Peyer's patch (tissue), 4 donors: ENCODE measurements at regions not wholly inside any gene's neighbourhood (a gene's known extent, or its start where the extent isn't known, plus 50 kb on each side); places are given as distances from the start of the nearest gene placed in this dataset.

ENCODE experiments used
- DNase-seq, 3 donors: peaks; one replicate each; pipeline ENCODE4 v3.0.0-alpha.2; 2017 to 2019
- H3K27ac ChIP-seq, 4 donors: fragments of 200-600 bp; sonication (generic); one replicate each; pipeline ENCODE4 v1.5.1; 2016 to 2019
- H3K27me3 ChIP-seq, 2 donors: fragments of 200-600 bp; sonication (generic); one replicate each; pipeline ENCODE4 v1.5.1; 2019
- H3K36me3 ChIP-seq, 3 donors: fragments of 200-600 bp; sonication (generic); one replicate each; pipeline ENCODE4 v1.5.1; 2016 to 2019
- H3K4me1 ChIP-seq, 4 donors: fragments of 200-600 bp; sonication (generic); one replicate each; pipeline ENCODE4 v1.5.1; 2016 to 2019
- H3K4me3 ChIP-seq, 4 donors: fragments of 200-600 bp; sonication (generic); 1 replicate in 3 of 4; 2 replicates in 1 of 4; pipeline ENCODE4 v1.5.1; 2016 to 2019; ENCODE audit warnings: mild to moderate bottlenecking in 1 of 4
- H3K9me3 ChIP-seq, 4 donors: fragments of 200-600 bp; sonication (generic); one replicate each; pipeline ENCODE4 v1.5.1; 2016 to 2019; ENCODE audit warnings: mild to moderate bottlenecking in 1 of 4
- CTCF ChIP-seq, 6 experiments: fragments of 450-650 bp in 4 of 6; fragments of 200-600 bp in 2 of 6; sonication (generic) in 1 of 6; IDR thresholded peaks; one replicate each; pipeline ENCODE4 v1.5.1; 2017 to 2019; ENCODE audit warnings: antibody characterized with exemption in 6 of 6, mild to moderate bottlenecking in 3 of 6, moderate library complexity in 1 of 6
- POLR2A ChIP-seq, 2 donors: fragments of 450-650 bp; IDR thresholded peaks; one replicate each; pipeline ENCODE4 v1.5.1; 2017; ENCODE audit warnings: antibody characterized with exemption in 2 of 2, mild to moderate bottlenecking in 2 of 2, moderate library complexity in 2 of 2

- no peak for TF ChIP-seq CTCF (IDR thresholded peaks at IDR 0.05)
- TF ChIP-seq POLR2A (IDR thresholded peaks at IDR 0.05), result no peak
- H3K27me3 ChIP-seq, result no peaks in the 10 kb centered on the region
- no peaks in the 10 kb centered on the region for H3K4me1 ChIP-seq
- no peak overlapping the region for H3K4me3 ChIP-seq
- H3K9me3 ChIP-seq, result no peaks in the 10 kb centered on the region
- no peak overlapping the region for H3K27ac ChIP-seq
- peak in 1 of 3 donors; percentile 21 for DNase-seq
- H3K36me3 ChIP-seq, result no peaks in the 10 kb centered on the region
Measured at GRCh38 chr11:134749040-134749839, 337.2 kb upstream of the B3GAT1 start.

GRCh38 chr11:134746609-134747008 lies 334.6 kb upstream of the B3GAT1 start:
- Histone ChIP-seq H3K27me3 (no peaks in the 10 kb centered on the region), H3K36me3 (no peaks in the 10 kb centered on the region), H3K27ac (no peak overlapping the region), H3K9me3 (no peaks in the 10 kb centered on the region), H3K4me1 (peaks cover 0 to 8% (median 0%) of the 10 kb centered on the region in 4 donors), H3K4me3 (no peak overlapping the region)
- no peak for TF ChIP-seq CTCF (IDR thresholded peaks at IDR 0.05)
- TF ChIP-seq POLR2A (IDR thresholded peaks at IDR 0.05), result no peak
- no peak for DNase-seq

GRCh38 chr11:134745456-134745855 lies 333.4 kb upstream of the B3GAT1 start:
- no peaks in the 10 kb centered on the region for H3K9me3 ChIP-seq
- no peak overlapping the region for H3K27ac ChIP-seq
- DNase-seq, result no peak
- no peaks in the 10 kb centered on the region for H3K27me3 ChIP-seq
- peaks cover 0 to 8% (median 0%) of the 10 kb centered on the region in 4 donors for H3K4me1 ChIP-seq
- no peaks in the 10 kb centered on the region for H3K36me3 ChIP-seq
- TF ChIP-seq POLR2A (IDR thresholded peaks at IDR 0.05) (no peak), CTCF (IDR thresholded peaks at IDR 0.05) (no peak)
- no peak overlapping the region for H3K4me3 ChIP-seq

GRCh38 chr11:134743820-134744195 lies 331.8 kb upstream of the B3GAT1 start:
- no peaks in the 10 kb centered on the region for H3K36me3 ChIP-seq
- no peak overlapping the region for H3K4me3 ChIP-seq
- H3K4me1 ChIP-seq, result peaks cover 0 to 8% (median 0%) of the 10 kb centered on the region in 4 donors
- peak in 1 of 3 donors; percentile 13 for DNase-seq
- no peak overlapping the region for H3K27ac ChIP-seq
- no peaks in the 10 kb centered on the region for H3K27me3 ChIP-seq
- TF ChIP-seq CTCF (IDR thresholded peaks at IDR 0.05) (no peak), POLR2A (IDR thresholded peaks at IDR 0.05) (no peak)
- no peaks in the 10 kb centered on the region for H3K9me3 ChIP-seq

GRCh38 chr11:134742956-134743819 lies 331.1 kb upstream of the B3GAT1 start:
- no peaks in the 10 kb centered on the region for H3K27me3 ChIP-seq
- H3K9me3 ChIP-seq, result no peaks in the 10 kb centered on the region
- no peak overlapping the region for H3K4me3 ChIP-seq
- peaks cover 0 to 8% (median 0%) of the 10 kb centered on the region in 4 donors for H3K4me1 ChIP-seq
- no peaks in the 10 kb centered on the region for H3K36me3 ChIP-seq
- no peak overlapping the region for H3K27ac ChIP-seq
- peak in 1 of 3 donors; percentile 25 for DNase-seq
- TF ChIP-seq POLR2A (IDR thresholded peaks at IDR 0.05) (no peak), CTCF (IDR thresholded peaks at IDR 0.05) (no peak)
